SK-N-SH treated with all-trans-retinoic acid at 6 μM for 48 hours (cell line): ENCODE measurements at regions not wholly inside any gene's neighbourhood (a gene's known extent, or its start where the extent isn't known, plus 50 kb on each side); places are given as distances from the start of the nearest gene placed in this dataset.

Experiments used
- ATAC-seq: fragments of 200-7000 bp; cut with Tn5 transposase; 3 replicates; pipeline ENCODE4 v1.9.1; 2020; ENCODE audit warnings: mild to moderate bottlenecking, moderate library complexity
- ARNTL ChIP-seq: fragments of 450-650 bp; formaldehyde crosslinking; IDR thresholded peaks from 2 replicates; pipeline ENCODE4 v1.5.0; 2020; ENCODE audit warnings: low read depth, mild to moderate bottlenecking, moderate library complexity, borderline replicate concordance
- BACH2 ChIP-seq: fragments of 250-450 bp; sonication (Bioruptor Pico); IDR thresholded peaks from 2 replicates; pipeline ENCODE4 v1.9.0; 2021; ENCODE audit warnings: mild to moderate bottlenecking, borderline replicate concordance
- CREB5 ChIP-seq: fragments of 250-450 bp; sonication (Bioruptor Pico); IDR thresholded peaks from 2 replicates; pipeline ENCODE4 v1.5.1; 2020; ENCODE audit warnings: low read depth, mild to moderate bottlenecking, moderate library complexity
- CSDC2 ChIP-seq: fragments of 250-450 bp; sonication (Bioruptor Pico); IDR thresholded peaks from 2 replicates; pipeline ENCODE4 v1.5.0; 2020; ENCODE audit warnings: mild to moderate bottlenecking, moderate library complexity
- CSRNP3 ChIP-seq: fragments of 250-450 bp; sonication (Bioruptor Pico); IDR thresholded peaks from 2 replicates; pipeline ENCODE4 v1.5.1; 2021; ENCODE audit warnings: mild to moderate bottlenecking, moderate library complexity
- ESRRG ChIP-seq: fragments of 250-450 bp; sonication (Bioruptor Pico); IDR thresholded peaks from 2 replicates; pipeline ENCODE4 v1.6.1; 2021; ENCODE audit warnings: mild to moderate bottlenecking
- GLIS3 ChIP-seq: fragments of 250-450 bp; sonication (Bioruptor Pico); IDR thresholded peaks from 2 replicates; pipeline ENCODE4 v1.5.0; 2020; ENCODE audit warnings: mild to moderate bottlenecking, moderate library complexity
- ISL1 ChIP-seq: fragments of 250-450 bp; sonication (Bioruptor Pico); IDR thresholded peaks from 2 replicates; pipeline ENCODE4 v2.1.2; 2022; ENCODE audit warnings: mild to moderate bottlenecking, moderate library complexity
- OSR1 ChIP-seq: fragments of 250-450 bp; sonication (Bioruptor Pico); IDR thresholded peaks from 2 replicates; pipeline ENCODE4 v1.8.0; 2022; ENCODE audit warnings: moderate library complexity, mild to moderate bottlenecking, inconsistent platforms
- PATZ1 ChIP-seq: fragments of 250-450 bp; sonication (Bioruptor Pico); IDR thresholded peaks from 2 replicates; pipeline ENCODE4 v1.8.0; 2020; ENCODE audit warnings: mild to moderate bottlenecking, moderate library complexity, borderline replicate concordance
- PPARA ChIP-seq: fragments of 250-450 bp; sonication (Bioruptor Pico); IDR thresholded peaks from 2 replicates; pipeline ENCODE4 v1.5.0; 2020; ENCODE audit warnings: mild to moderate bottlenecking, borderline replicate concordance
- RARB ChIP-seq: fragments of 250-450 bp; sonication (Bioruptor Pico); IDR thresholded peaks from 2 replicates; pipeline ENCODE4 v1.8.0; 2021; ENCODE audit warnings: mild to moderate bottlenecking, moderate library complexity
- SNAI2 ChIP-seq: fragments of 250-450 bp; sonication (Bioruptor Pico); IDR thresholded peaks from 2 replicates; pipeline ENCODE4 v1.5.0; 2020; ENCODE audit warnings: mild to moderate bottlenecking, moderate library complexity
- TOX ChIP-seq: fragments of 250-450 bp; sonication (Bioruptor Pico); IDR thresholded peaks from 2 replicates; pipeline ENCODE4 v1.8.0; 2021; ENCODE audit warnings: mild to moderate bottlenecking, moderate library complexity, borderline replicate concordance
- TSHZ2 ChIP-seq: fragments of 250-450 bp; sonication (Bioruptor Pico); IDR thresholded peaks from 2 replicates; pipeline ENCODE4 v1.5.0; 2020; ENCODE audit warnings: mild to moderate bottlenecking, moderate library complexity
- ZC3H10 ChIP-seq: fragments of 250-450 bp; sonication (Bioruptor Pico); IDR thresholded peaks from 2 replicates; pipeline ENCODE4 v1.5.1; 2021; ENCODE audit warnings: mild to moderate bottlenecking, moderate library complexity
- ZFP3 ChIP-seq: fragments of 250-450 bp; sonication (Bioruptor Pico); IDR thresholded peaks from 2 replicates; pipeline ENCODE4 v1.5.0; 2020; ENCODE audit warnings: mild to moderate bottlenecking, moderate library complexity
- ZFP30 ChIP-seq: fragments of 450-650 bp; formaldehyde crosslinking; IDR thresholded peaks from 2 replicates; pipeline ENCODE4 v1.5.0; 2022; ENCODE audit warnings: mild to moderate bottlenecking, moderate library complexity
- ZNF565 ChIP-seq: fragments of 450-650 bp; formaldehyde crosslinking; conservative IDR thresholded peaks from 2 replicates; pipeline ENCODE4 v1.5.0; 2020; ENCODE audit warnings: low read depth, mild to moderate bottlenecking, moderate library complexity
- ZNF70 ChIP-seq: fragments of 450-650 bp; formaldehyde crosslinking; IDR thresholded peaks from 2 replicates; pipeline ENCODE4 v1.5.0; 2020; ENCODE audit warnings: mild to moderate bottlenecking, moderate library complexity
- ZNF8 ChIP-seq: fragments of 450-650 bp; formaldehyde crosslinking; IDR thresholded peaks from 2 replicates; pipeline ENCODE4 v1.5.0; 2020; ENCODE audit warnings: mild to moderate bottlenecking, moderate library complexity

- no peak for ATAC-seq
- no peak for TF ChIP-seq ZNF70
- TF ChIP-seq CREB5 (CRISPR knock-in tag) = no peak
- no peak for TF ChIP-seq CSRNP3 (CRISPR knock-in tag)
- no peak for TF ChIP-seq TOX
- TF ChIP-seq GLIS3 (CRISPR knock-in tag) = no peak
- TF ChIP-seq PATZ1 = no peak
- TF ChIP-seq PPARA (CRISPR knock-in tag) = no peak
- TF ChIP-seq RARB (CRISPR knock-in tag) = no peak
- TF ChIP-seq ZFP30 (CRISPR knock-in tag) = no peak
- no peak for TF ChIP-seq OSR1 (CRISPR knock-in tag)
- no peak for TF ChIP-seq ZNF8 (CRISPR knock-in tag)
These were observed 97.4 kb downstream of the THBS2 start for GRCh38 chr6:169156108-169156792.

- TF ChIP-seq CREB5 (CRISPR knock-in tag) = no peak
- TF ChIP-seq SNAI2 = no peak
- TF ChIP-seq ISL1 (CRISPR knock-in tag) = no peak
- no peak for TF ChIP-seq CSDC2 (CRISPR knock-in tag)
- TF ChIP-seq ARNTL (CRISPR knock-in tag) = no peak
- TF ChIP-seq GLIS3 (CRISPR knock-in tag) = no peak
- TF ChIP-seq ZC3H10 = no peak
- TF ChIP-seq BACH2 (CRISPR knock-in tag) = no peak
- TF ChIP-seq ZNF8 (CRISPR knock-in tag) = no peak
- no peak for TF ChIP-seq PPARA (CRISPR knock-in tag)
- TF ChIP-seq OSR1 (CRISPR knock-in tag) = no peak
- TF ChIP-seq ESRRG (CRISPR knock-in tag) = no peak
- TF ChIP-seq CSRNP3 (CRISPR knock-in tag) = no peak
- no peak for TF ChIP-seq ZNF565 (CRISPR knock-in tag)
- TF ChIP-seq TSHZ2 (CRISPR knock-in tag) = no peak
- TF ChIP-seq ZFP3 (CRISPR knock-in tag) = no peak
- no peak for TF ChIP-seq RARB (CRISPR knock-in tag)
- no peak for TF ChIP-seq PATZ1
- TF ChIP-seq ZNF70 = no peak
- no peak for TF ChIP-seq TOX
- TF ChIP-seq, all 23 proteins: peak for 0
- ATAC-seq = no peak
These were observed 98.2 kb downstream of the THBS2 start for GRCh38 chr6:169155481-169155880.
